Thyroid gland (tissue), 4 donors: ENCODE measurements at regions not wholly inside any gene's neighbourhood (a gene's known extent, or its start where the extent isn't known, plus 50 kb on each side); places are given as distances from the start of the nearest gene placed in this dataset.

Experiments used
- CTCF ChIP-seq, 6 experiments: fragments of 200-600 bp in 3 of 6; fragments of 450-650 bp in 3 of 6; sonication (generic) in 3 of 6; IDR thresholded peaks; one replicate each; pipeline ENCODE4 v1.5.1; 2016 to 2019; ENCODE audit warnings: antibody characterized with exemption in 6 of 6, mild to moderate bottlenecking in 2 of 6, inconsistent platforms in 1 of 6, moderate library complexity in 1 of 6
- POLR2A ChIP-seq, 2 donors: fragments of 450-650 bp; IDR thresholded peaks; one replicate each; pipeline ENCODE4 v1.6.1; 2017; ENCODE audit warnings: antibody characterized with exemption in 2 of 2, mild to moderate bottlenecking in 2 of 2, moderate library complexity in 1 of 2

GRCh38 chr19:29886586-29886985, 55.5 kb upstream of the URI1 start:
- TF ChIP-seq CTCF (IDR thresholded peaks at IDR 0.05): no peak
- TF ChIP-seq POLR2A (IDR thresholded peaks at IDR 0.05): no peak
